ENCODE measurements at regions not wholly inside any gene's neighbourhood (a gene's known extent, or its start where the extent isn't known, plus 50 kb on each side); places are given as distances from the start of the nearest gene placed in this dataset.

DNA sequence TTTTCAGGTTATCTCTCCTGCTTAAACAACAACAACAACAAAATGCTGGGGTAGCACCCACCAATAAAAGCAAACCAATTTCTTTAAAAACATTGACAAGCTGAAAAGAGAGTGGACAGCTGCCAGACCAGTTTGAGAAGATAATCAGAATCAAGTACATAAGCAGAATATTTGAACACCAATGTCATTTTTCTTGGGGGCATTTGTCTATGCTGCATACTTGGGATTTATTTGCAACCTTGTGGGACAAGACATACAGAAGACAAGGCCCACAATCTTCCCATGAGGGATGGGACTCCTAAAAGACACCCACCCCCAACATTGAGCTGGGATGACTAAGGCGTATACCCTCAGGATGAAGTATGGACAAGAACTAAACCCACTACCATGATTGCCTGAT lies 62.2 kb upstream of the NXPH2 start:
- no peak for DNase-seq (ENCODE audit: low read depth)

DNA sequence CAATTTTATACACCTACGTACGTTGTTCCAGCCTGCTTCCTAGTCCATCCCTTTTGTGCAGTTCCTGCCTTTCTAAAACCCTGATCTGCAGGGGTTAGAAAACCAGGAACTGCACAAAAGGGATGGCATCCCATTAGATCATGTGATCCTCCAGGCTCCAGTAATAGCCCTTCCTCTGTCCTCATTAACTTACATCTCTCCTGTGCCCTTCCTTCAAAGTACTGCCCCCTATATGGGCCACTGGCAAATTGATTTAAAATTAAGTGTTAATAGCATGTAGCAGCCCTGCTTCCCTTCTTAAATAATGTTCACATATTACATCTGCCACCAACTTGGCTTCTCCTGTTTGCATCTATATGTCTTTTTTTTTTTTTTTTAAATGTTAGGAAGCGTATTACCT lies 61.3 kb upstream of the NXPH2 start:
- TF ChIP-seq, protein P1, sequence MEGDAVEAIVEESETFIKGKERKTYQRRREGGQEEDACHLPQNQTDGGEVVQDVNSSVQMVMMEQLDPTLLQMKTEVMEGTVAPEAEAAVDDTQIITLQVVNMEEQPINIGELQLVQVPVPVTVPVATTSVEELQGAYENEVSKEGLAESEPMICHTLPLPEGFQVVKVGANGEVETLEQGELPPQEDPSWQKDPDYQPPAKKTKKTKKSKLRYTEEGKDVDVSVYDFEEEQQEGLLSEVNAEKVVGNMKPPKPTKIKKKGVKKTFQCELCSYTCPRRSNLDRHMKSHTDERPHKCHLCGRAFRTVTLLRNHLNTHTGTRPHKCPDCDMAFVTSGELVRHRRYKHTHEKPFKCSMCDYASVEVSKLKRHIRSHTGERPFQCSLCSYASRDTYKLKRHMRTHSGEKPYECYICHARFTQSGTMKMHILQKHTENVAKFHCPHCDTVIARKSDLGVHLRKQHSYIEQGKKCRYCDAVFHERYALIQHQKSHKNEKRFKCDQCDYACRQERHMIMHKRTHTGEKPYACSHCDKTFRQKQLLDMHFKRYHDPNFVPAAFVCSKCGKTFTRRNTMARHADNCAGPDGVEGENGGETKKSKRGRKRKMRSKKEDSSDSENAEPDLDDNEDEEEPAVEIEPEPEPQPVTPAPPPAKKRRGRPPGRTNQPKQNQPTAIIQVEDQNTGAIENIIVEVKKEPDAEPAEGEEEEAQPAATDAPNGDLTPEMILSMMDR (conservative IDR thresholded peaks at IDR 0.05; ENCODE audit: low read depth, low read length) = no peak
- DNase-seq (ENCODE audit: low read depth) = no peak
- no peak overlapping the region for H3K4me3 ChIP-seq (ENCODE audit: low read length)

More for the DNA sequence above, 62.2 kb upstream of the NXPH2 start:
- no peak overlapping the region for H3K4me3 ChIP-seq (ENCODE audit: low read length)
- TF ChIP-seq, protein P1 (conservative IDR thresholded peaks at IDR 0.05; ENCODE audit: low read depth, low read length) = no peak

DNA sequence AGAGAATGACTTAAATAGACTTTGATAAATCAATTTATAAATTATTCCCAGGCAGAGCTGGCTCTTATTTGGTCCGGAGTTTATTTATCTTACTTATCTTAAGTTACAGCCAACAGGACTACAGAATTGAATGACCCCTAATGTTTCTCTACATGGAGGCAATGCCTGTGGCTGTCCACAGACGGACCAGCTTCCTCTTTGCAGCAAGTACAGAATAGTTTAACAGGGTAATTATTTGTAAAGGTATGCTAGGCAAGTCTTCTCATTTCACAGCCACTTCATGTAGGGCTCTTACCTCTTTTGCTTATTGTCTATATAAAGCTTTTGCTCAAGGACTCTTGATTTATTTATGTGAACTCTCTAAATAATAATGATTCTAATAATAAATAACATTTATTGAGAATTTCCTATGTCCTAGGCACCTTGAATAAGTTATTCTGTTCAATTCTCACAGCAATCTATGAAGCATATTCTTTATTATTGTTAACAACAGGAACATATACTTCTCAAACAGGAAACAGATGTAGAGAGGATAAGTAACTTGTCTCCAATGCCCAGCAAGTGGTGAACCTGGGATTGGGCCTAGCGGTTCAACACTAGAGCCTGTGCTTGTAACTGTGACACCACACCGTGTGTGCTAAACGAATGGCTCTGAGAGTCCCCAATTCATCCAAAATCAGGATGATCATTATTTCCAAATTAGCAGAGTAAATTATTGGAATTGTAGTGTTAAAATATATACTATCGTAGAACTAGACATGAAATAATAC lies 58.8 kb upstream of the NXPH2 start:
- H3K4me3 ChIP-seq (ENCODE audit: low read length) = no peak overlapping the region

DNA sequence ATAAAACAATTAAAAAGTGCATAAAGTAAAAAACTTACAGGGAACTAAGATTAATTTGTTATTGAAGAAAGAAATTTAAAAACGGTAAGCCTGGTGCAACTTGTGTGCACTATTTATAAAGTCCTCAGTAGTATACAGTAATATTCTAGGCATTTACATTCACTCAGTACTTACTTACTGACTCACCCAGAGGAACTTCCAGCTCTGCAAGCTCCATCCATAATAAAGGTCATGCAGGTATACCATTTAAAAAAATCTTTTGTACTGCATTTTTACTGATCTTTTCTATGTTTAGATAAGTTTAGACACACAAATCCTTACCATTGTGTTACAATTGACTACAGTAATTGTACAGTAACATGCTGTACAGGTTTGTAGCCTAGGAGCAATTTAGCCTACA lies 51.5 kb upstream of the NXPH2 start:
- TF ChIP-seq, protein P1 (conservative IDR thresholded peaks at IDR 0.05; ENCODE audit: low read depth, low read length) = no peak
- DNase-seq (ENCODE audit: low read depth) = no peak
- H3K4me3 ChIP-seq (ENCODE audit: low read length) = no peak overlapping the region

More for the DNA sequence above, 58.8 kb upstream of the NXPH2 start:
- no peak for DNase-seq (ENCODE audit: low read depth)
- TF ChIP-seq, protein P1 (conservative IDR thresholded peaks at IDR 0.05; ENCODE audit: low read depth, low read length) = no peak

DNA sequence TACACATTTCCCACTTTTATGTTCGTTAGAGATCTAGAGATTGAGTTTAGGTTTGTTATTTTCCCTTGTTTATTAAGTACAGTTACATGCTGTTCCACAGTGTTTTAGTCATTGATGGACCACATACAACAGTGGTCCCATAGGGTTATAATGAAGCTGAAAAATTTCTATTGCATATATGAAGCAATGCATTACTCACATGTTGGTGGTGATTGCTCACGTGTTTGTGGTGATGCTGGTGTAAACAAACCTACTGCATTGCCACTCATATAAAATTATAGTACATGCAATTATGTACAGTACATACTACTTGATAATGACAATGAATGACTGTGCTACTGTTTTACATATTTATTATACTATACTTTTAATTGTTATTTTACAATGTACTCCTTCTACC lies 51.0 kb upstream of the NXPH2 start:
- TF ChIP-seq, protein P1 (conservative IDR thresholded peaks at IDR 0.05; ENCODE audit: low read depth, low read length) = no peak
- H3K4me3 ChIP-seq (ENCODE audit: low read length) = no peak overlapping the region
- DNase-seq (ENCODE audit: low read depth) = no peak

DNA sequence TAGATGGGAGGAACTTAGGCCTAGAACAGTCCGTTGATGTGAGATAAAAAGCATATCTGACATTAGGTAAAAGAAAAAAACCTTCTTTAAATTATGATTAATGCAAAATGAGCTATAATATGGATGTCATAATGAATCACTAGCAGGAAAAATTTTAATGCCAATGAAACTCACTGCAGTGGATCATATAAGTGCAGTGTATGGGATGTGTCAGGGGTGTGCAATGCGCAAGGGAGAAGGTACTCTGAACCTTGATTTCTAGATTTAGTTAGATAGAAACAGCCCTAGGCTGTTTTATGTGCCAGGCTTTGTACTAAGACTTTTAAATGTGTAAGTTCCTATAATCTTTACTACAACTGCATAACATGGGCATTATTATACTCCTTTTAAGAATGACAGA lies 50.4 kb upstream of the NXPH2 start:
- no peak for DNase-seq (ENCODE audit: low read depth)

More for the DNA sequence above, 50.4 kb upstream of the NXPH2 start:
- no peak overlapping the region for H3K4me3 ChIP-seq (ENCODE audit: low read length)
- TF ChIP-seq, protein P1 (conservative IDR thresholded peaks at IDR 0.05; ENCODE audit: low read depth, low read length) = no peak

All from retinal pigment epithelial cell (primary cell).